ENCODE measurements at regions not wholly inside any gene's neighbourhood (a gene's known extent, or its start where the extent isn't known, plus 50 kb on each side); places are given as distances from the start of the nearest gene placed in this dataset.
"Not testable (repeated sequence)": the region's sequence is repeated elsewhere in the genome, so short reads cannot be mapped to it uniquely, and the experiment has no call there.

DNA sequence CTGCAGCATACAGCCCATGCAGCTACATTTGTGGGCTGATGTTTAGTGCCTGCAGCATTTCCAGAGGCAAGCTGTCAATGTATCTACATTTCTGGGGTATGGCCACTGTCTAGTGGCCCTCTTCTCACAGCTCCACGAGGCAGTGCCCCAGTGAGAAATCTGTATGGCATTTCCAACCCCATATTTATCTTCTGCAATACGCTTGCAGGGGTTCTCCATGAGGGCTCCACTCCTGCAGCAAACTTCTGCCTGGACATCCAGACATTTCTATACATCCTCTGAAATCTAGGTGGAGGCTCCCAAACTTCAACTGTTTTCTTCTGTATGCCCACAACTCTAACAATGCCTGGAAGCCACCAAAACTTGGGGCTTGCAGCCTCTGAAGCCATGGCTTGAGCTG is 502.3 kb downstream of the C6orf118 start:
- DNase-seq = no peak

DNA sequence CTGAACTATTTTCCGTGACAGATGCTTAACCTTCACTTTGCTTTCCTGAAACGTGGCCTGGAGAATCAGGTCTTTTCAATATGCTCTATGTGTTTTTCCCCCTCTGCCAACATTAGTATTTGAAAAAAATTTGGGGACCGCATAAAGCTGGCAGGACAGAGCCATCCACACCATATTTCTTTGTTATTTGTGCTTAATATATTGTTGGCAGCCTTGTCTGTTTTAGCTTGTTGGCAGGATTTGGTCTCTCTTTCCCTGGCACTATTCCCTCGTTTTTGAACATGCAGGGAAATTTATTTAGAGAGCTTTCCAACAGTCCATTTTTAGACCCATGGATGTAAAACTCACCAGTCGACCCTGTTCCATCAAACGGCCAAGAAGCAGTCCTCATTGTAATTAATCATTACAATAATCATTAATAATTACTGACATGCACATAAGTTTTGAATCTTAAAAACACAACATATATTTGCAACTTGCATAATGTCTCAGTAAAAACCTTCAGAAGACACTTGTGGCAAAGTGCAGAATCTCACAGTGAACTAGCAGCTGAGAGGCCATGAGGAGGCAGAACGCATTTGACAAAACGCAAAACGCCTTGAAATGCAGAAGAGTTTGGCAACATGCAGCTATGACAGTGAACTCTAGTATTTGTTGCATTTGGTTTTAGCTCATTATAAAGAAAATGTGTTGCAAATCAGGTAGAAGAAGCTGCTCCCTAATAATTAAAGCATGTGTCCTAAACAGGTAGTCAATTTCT is 514.2 kb downstream of the C6orf118 start:
- DNase-seq = no peak

DNA sequence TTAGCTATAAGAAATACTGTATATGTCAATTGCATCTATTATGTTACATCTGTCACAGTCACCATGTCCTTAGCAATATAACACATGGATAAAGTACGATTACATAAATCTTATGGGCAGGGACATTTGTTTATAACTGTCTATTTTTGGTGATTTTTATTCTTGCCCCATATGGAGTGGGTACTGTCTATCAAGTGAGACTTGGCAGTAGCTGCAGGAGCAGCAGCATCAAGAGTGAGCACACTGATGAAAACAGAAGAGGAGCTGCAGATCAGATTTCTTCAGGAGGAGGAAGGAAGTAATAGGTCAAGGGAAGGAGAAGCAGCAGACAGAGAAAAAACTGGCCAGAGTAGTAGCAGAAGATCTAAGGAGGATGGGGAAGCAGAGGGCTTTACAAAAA is 516.7 kb downstream of the C6orf118 start:
- no peak for DNase-seq

DNA sequence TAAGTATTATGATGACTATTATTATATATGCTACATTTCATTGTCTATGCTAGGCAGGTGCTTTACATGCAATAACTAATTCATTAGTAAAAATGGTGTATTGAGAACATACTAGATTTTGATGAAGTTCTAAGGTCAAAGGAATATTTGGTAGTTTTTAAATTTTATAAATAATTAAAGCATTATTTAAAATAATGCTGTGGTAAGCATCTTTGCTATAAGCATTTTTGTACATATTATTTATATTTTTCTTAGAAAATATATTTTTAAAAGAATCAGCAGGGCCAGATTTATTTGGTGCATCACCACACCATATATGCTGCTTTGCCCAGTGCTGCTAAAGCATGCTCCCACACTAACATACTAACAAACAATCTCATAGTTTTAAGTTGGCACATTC is 517.9 kb downstream of the C6orf118 start:
- no peak for DNase-seq

DNA sequence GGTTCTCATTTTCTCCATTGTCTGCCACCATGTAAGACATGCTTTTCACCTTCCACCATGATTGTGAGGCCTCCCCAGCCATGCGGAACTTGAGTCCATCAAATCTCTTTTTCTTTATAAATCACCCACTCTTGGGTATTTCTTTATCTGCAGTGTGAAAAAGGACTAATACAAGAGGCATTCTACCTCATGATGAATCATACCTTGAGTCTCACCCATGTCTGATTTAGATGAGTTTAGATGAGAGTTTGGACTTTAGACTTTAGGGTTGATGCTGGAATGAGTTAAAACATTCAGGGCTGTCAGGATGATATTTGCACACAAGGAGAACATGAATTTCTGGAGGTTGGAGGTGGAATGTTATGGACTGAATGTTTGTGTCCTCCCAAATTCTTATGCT is 545.6 kb downstream of the C6orf118 start:
- DNase-seq = no peak

DNA sequence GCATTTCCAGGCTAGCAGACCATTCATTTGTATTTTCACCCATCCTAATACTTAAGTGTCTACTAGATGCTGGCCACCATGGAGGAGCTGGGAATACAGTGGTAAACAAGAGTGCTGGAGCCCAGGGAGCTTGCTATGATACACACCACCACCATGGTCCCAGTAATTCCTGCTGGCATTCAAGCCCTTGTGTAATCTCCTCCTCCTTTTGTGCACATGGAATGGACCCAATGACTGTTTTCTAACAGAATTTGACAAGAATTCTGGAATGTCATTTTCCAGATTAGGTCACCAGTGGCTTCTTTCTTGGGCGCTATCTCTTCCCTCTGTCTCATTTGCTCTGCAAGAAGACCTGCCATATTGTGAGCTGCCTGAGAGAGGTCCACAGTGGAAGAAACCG is 552.0 kb downstream of the C6orf118 start:
- DNase-seq = no peak

DNA sequence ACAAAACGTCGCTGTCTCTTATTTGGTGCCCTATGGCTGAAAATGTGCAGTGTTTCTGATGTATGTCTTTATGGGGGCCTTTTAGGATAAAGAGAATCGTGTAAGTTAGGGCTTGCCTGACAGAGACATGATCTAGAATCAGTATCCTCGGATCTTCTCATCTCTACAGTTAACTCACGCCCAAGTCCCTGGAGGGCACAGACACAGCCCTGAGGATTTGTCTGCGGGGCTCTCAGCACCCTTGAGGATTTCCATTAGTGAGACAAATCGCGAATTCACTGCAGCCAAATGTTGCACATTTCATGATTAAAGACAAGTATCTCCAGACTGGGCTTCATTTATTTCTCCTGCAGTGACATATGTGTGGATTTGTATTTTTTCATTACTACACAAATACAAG is 552.7 kb downstream of the C6orf118 start:
- no peak for DNase-seq

DNA sequence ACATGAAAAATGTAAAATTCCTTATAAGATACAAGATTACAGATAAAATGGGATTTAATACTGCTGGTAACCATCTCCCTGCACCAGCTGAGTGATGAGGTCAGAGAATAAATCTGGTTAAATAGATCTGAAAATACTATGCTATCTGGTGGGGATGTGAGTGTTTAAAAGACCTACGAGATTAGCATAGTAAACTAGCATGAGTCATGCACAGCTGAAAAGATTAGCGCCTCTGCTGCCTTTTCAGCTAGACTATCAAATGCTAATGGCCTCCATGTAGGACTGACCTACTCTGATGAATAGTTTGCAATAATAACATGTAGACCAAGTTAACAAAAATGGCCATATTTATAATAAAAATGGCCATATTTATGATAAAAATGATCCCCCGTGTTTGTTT is 553.3 kb downstream of the C6orf118 start:
- no peak for DNase-seq

DNA sequence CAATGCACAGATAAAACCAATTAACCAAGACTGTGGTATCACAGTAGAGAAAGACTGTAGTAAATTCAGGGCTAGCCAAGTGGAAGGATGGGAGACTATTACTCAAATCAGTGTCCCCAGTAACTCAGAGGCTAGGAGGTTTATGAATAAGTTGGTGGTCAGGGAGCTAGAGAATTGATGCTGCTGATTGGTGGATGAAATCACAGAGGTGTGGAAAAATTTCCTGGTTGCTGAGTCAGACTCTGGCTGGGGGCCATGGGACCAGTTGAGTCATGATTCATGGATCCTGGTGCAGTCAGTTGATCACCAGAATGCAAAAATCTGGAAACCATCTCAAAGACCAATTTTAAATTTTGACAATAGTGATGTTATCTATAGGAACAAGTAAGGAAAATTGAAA is 555.9 kb downstream of the C6orf118 start:
- DNase-seq = no peak

DNA sequence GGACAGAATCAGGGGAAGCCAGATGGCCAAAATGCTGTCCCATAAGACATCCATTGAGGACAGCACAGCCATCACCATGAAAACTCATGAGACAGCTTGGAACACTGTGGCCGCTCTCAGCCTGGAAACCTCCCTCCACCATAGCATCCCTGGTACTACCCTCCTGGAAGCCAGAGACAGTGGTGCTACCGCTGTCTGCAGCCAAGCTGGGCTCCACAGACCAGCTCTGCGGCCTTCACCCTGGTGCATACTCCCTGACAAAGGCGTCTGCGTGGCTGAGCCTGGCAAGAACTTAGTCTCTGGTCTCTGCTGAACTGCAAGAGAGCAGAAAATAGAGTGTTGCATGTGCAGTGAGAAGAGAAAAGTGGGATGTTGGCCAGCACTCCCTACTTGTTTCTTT is 558.0 kb downstream of the C6orf118 start:
- no peak for DNase-seq

DNA sequence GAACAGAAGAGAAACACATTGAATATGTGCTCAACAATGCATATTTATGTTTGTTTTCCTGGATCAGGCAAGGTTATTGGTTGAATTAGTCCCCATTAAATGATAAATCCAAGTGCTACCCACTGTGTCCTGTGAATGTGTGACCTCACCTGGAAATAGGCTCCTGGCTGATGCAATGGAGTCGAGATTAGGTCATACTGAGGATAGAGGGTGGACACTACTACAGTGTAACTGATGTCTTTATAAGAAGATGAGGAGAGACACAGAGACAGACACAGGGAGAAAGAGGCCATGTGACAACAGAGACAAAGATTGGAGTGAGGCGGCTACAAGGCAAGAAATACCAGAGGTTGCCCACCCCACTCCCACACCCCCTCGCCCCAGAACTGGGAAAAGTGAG is 559.3 kb downstream of the C6orf118 start:
- DNase-seq = no peak

DNA sequence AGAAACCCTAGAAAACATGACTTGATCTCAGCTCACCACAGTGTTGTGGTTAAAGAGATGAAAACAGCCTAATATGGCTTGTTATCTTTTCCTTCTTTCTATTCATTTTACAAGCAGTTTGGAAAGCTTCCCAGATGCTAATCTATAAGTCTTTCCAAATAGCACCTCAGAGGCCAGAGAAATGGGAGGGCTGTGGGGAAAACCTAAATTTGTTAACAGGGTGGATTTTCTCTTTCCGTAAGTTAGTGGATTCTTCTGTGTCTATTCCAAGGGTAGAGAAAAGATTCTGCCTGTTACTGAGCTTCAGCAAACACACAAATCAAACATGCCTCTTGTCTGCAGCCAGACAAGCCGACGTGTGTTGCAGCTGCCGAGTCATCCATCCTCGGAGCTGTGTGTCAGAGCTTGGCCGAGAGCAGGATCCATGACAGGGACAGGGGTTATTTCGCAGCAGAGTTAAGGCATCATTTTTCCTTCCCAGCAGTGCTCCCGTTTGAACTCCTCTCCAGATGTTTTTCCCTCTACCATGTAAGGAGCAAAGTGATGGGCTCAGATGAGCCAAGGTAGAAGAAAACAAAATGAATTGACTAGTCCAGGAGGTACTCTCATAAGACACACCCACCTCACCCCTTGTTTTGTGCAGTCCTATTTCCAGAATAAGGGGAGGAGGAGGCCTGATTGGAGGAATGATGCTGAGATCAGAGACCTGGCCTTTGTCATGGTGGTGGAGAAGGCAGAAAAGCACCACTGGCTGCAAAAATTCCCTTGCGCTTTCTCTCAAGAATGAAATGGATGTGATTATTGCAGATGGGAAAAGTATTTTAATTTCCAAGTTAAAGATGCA is 560.0 kb downstream of the C6orf118 start:
- DNase-seq = peak in 2 of 3 experiments; percentile 52 to 72

DNA sequence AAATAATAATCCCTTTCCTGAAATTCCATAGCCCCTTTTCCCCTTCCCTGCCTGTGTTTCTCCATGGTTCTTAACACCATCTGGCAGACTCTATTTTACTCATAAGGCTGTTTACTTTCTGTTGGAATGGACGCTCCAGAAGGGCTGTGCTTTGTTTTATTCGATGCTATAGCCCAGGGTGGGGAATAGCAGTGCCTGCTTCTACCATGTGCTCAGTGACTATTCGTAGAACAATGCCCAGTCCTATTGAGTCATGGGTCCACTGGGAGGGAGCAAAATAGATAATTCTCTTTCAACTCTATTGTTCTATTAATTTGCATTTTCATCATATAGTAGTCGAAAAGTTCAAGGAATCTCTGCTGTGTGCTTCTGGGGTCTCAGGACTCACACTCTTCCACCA is 565.1 kb downstream of the C6orf118 start:
- no peak for DNase-seq

DNA sequence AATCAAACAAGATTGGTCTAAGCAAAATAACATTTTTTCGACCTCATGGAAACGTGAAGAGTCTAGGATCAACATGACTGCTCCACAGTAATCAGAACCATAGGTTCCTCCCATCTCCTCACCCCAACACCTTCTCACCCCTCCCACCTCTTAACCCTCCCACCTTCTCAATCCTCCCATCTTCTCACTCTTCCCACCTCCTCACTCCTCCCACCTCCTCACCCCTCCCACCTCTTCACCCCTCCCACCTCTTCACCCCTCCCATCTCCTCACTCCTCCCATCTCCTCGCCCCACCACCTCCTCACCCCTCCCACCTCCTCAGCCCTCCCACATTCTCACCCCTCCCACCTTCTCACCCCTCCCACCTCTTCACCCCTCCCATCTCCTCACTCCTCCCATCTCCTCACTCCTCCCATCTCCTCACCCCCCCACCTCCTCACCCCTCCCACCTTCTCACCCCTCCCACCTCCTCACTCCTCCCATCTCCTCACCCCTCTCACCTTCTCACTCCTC is 567.4 kb downstream of the C6orf118 start:
- DNase-seq = no peak

DNA sequence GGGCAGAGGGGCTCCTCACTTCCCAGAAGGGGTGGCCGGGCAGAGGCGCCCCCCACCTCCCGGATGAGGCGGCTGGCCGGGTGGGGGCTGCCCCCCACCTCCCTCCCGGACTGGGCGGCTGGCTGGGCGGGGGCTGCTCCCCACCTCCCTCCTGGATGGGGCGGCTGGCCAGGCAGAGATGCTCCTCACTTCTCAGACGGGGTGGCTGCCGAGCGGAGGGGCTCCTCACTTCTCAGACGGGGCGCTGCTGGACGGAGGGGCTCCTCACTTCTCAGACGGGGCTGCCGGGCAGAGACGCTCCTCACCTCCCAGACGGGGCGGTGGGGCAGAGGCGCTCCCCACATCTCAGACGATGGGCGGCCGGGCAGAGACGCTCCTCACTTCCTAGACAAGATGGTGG is 573.3 kb downstream of the C6orf118 start:
- DNase-seq = not testable (repeated sequence)

DNA sequence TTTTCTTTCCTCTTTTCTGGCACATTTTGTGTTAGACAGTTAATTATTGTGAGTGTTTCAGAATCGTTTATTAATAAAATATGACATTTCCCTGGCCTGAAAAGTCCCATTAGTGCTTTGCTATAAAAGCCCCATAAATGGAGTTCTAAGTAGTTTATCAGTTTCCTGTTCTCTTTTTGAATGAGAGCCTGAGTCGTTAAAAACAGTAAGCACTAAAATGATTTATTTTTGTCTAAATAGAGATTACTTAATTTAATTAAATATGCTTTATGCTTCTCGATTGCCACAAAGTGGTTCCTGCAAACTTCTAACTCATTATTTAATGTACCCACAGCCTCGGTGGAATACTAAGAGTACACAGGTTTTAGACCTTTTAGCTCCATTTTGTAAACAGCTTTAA is 577.9 kb downstream of the C6orf118 start:
- no peak for DNase-seq

DNA sequence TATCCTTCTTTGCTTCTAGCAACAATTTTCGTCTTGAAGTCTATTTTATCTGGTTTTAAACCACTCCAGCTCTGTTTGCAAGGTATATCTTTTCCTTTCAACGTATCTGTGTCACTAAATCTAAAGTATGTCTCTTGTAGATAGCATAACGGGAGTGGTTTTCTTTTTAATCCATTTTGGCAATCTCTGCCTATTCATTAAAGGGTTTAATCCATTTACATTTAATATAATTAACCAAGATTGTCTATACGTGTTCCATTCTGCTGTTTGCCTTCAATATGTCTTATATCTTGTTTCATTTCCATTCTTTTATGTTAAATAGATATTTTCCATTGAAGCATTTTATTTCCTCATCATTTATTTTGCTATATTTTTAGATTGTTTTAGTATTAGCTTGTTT is 587.9 kb downstream of the C6orf118 start:
- DNase-seq = no peak

DNA sequence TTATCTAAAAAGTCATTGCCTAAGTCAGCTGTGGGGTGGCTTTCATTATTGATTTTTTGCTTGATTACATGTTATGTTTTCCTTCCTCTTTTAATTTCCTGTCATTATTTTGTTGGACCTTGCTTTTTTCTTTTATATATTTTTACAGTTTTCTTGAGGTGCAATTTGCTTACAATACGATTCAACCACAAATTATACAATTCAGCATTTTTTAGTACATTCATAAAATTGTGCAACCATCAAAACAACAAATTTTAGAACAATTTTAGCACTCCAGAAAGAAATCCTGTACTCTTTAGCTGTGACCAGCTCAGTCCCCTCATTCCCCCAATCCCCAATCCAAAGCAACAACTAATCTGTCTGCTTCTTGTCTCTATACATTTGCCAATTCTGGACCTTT is 608.9 kb downstream of the C6orf118 start:
- DNase-seq = no peak

DNA sequence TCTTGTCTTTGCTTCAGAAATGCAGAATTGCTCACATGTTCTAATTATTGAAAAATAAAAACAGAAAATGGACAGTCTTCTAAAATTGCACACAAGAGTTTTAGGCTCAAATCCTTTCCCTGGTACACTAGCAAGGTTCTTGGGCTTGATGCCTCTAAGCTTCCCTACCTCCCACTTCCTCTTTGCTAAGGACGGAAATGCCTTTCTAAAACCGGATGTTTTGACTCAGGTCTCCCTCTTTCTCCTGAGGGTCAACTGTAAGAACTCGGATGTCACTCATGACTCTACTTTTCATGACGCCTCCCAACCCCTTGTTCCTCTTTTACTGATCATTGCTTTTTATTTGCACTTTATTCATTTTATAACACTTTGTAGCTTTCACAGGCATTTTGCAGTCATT is 613.5 kb downstream of the C6orf118 start:
- no peak for DNase-seq

DNA sequence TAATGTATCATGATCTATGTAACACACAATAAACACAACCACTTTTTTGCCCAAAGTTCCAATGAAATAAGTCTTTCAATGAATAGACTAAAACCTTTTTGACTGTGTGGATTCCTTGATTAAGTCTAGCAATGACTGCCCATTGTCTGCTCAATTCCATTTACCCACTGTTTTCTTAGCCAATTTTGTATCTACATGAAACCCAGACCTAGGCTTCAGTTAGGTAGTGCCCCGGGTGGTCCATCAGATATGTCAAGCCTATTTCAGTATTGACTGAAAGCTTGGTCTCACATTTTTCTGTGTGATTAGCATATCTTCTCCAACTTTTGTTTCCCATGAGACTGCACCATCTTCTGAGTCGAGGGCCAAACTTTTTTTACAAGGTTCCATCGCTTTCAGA is 615.0 kb downstream of the C6orf118 start:
- DNase-seq = no peak

DNA sequence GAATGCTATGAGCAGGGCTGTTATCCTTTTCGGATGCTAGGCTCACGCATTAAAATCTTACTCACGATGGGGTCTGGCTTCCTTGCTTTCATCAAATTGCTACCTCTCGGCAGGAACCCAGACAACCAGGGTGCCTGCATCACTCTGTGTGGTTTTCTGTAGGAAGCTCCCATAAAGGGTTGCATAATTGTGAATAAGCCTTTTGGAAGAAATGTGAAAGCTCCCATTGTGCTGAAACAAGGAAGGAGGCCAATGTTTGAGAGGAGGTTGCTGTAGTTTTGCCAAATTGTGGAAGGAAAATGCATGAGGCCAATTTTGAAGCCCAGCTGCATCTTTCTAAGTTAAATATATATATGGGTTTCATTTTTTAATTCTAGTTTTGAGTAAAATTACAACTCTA is 615.5 kb downstream of the C6orf118 start:
- peak in 1 of 3 experiments; percentile 4 for DNase-seq

DNA sequence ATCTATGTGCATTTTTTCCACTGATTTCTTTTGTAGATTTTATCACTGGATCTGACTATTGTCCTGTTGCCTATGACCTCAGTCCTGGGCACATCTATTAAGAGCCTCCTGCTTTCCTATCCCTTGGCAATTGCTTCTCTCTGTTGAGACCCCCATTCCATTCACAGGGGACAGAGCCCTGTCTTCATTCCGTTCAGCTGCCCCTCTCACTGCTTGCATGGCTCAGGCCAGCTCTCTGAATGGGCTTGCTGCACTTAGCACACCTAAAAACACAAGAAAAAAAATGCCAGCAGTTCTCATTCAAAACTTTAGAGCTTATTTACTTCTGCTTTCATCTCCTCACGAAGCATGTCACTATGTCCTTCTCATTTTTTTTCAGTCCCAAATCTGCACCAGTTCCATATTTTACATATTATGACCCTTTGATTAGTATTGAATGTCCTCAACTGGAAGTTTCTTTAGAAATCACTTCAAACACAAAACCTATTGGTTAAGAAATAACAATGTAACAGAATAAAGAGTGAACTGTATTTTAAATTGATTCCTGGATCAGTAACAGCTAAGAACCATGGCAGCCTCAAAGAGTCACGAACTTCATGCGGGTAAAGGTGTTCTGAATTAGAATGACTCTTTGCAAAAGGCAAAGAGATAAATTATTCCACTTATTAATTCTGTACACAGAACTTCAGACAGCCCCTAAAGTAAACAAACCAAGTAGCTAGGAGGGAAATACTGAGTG is 616.5 kb downstream of the C6orf118 start:
- DNase-seq = peak in 1 of 3 experiments; percentile 39

DNA sequence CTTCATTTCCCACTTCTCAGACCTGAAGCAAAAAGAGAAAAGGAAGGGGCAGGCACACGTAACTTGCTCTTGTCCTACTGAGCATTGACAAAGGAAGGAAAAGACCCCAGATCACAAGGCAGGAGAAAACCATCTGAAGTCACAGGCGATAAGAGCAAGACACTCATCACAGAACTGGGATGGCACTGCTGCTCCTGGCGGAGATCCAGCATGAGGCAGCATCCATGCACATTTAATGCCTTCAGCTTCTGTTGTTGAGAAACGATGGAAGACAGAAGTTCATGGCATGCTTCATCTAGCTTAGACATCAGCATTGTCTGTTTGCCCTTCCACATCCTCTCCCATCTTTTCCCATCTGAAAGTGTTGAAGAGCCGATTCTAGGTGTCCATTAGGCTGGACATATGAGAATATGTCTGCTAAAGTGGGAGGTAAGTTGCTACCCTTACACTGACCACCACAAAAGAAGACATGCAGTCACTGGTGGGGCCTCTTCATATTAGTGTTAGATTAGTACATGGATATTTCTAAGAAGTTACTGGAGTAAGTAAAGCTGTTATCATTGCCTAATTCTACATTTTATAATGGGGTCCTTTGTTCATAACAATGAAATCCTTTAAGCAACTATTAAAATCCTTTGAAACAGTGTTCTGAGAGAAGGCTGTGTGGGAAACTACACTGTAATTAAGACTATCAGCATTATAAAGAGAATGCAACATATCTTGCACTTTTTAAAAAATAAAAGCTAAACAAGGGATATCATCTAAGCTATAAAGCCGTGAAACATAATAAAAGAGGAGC is 618.5 kb downstream of the C6orf118 start:
- DNase-seq = no peak
